Fibroblast of pulmonary artery (primary cell): ENCODE measurements at regions not wholly inside any gene's neighbourhood (a gene's known extent, or its start where the extent isn't known, plus 50 kb on each side); places are given as distances from the start of the nearest gene placed in this dataset.

Source experiments
- DNase-seq: peaks from one replicate; pipeline ENCODE4 v3.0.0-alpha.2; 2010; ENCODE audit warnings: low read depth
- H3K4me3 ChIP-seq: replicated peaks from 2 replicates; pipeline ENCODE4 v1.5.1; 2011; ENCODE audit warnings: low read depth, mild to moderate bottlenecking, control low read depth, low read length, moderate library complexity
- TF ChIP-seq, protein P1 (sequence below): IDR thresholded peaks from 2 replicates; pipeline ENCODE4 v1.5.1; 2011; ENCODE audit warnings: mild to moderate bottlenecking, control low read depth, low read length, inconsistent platforms; ENCODE audit errors: missing control alignments

DNA sequence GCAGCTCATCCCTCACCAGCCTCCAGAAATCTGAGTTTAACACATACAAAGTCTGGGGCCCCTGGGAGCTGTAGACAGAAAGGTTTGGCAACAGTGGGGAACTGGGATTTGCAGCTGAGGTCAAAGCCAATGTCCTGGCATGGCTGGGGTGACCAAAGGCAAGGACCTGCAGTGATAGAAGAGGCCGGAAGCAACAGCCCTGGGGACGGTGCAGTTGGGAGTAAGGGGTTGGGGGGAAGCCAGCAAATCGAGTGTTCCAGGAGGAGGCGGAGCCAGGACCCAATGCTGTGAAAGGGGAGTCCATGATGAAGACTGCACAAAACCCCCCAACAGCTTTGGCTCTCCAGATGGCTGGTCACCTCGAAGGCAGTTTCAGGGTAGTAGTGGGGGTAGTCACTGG lies 74.1 kb upstream of the SPATA12 start:
- TF ChIP-seq, protein P1, sequence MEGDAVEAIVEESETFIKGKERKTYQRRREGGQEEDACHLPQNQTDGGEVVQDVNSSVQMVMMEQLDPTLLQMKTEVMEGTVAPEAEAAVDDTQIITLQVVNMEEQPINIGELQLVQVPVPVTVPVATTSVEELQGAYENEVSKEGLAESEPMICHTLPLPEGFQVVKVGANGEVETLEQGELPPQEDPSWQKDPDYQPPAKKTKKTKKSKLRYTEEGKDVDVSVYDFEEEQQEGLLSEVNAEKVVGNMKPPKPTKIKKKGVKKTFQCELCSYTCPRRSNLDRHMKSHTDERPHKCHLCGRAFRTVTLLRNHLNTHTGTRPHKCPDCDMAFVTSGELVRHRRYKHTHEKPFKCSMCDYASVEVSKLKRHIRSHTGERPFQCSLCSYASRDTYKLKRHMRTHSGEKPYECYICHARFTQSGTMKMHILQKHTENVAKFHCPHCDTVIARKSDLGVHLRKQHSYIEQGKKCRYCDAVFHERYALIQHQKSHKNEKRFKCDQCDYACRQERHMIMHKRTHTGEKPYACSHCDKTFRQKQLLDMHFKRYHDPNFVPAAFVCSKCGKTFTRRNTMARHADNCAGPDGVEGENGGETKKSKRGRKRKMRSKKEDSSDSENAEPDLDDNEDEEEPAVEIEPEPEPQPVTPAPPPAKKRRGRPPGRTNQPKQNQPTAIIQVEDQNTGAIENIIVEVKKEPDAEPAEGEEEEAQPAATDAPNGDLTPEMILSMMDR: no peak

DNA sequence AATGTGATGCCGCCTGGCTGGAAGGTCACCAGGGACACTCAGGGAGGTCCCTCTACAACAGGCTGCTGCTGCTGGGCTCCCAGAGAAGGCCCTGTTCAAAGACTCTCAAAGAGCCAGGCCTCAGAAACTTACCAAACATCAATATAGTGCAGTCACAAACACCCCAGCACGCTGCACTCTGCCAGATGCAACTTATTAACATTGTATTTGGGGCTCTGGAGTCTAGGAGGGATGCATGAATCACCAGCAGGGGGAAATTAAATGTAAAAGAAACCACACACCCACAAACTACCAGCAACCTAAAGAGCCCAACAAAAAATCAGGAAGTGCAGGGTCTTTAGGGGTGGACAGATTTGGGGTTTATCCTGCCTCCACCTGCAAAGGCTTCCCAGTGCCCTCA lies 74.6 kb upstream of the SPATA12 start:
- TF ChIP-seq, protein P1: peak; percentile 17
- no peak overlapping the region for H3K4me3 ChIP-seq

More for the DNA sequence above, 74.1 kb upstream of the SPATA12 start:
- no peak overlapping the region for H3K4me3 ChIP-seq
- no peak for DNase-seq

DNA sequence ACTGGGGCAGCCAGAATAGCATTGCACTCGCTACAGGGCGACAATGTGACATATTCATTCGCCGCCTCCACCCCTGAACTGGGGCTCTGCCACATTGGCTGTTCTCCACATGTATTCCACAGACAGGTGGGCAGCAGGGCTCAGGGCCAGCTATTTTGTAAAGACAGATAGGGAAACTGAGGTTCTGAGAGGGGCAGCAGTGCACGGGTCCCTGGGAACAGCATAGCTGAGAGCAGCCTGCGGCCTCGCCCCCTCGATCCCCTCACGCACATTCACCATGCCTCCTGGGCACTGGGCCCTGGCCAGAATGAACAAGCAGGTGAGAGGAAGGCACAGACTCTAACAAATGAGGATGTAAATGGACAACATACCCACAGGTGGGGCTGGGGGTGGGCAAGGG lies 75.0 kb upstream of the SPATA12 start:
- DNase-seq: no peak
- no peak overlapping the region for H3K4me3 ChIP-seq
- TF ChIP-seq, protein P1: no peak

More for the DNA sequence above, 74.6 kb upstream of the SPATA12 start:
- DNase-seq: no peak

DNA sequence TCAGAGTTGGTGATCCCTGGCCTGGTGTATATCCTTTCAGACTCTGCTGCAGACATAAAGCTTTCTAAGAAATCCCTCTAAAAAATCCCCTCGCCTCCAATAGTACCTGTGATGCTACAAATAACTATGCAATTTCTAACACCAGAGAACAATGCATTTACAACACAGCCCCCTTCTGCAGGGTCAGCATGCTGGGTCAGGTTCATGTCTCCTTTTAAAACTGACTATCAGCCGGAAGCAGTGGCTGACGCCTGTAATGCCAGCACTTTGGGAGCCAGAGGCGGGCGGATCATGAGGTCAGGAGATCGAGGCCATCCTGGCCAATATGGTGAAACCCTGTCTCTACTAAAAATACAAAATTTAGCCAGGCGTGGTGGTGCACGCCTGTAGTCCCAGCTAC lies 77.0 kb upstream of the SPATA12 start:
- TF ChIP-seq, protein P1: no peak
- H3K4me3 ChIP-seq: no peak overlapping the region
- DNase-seq: no peak

DNA sequence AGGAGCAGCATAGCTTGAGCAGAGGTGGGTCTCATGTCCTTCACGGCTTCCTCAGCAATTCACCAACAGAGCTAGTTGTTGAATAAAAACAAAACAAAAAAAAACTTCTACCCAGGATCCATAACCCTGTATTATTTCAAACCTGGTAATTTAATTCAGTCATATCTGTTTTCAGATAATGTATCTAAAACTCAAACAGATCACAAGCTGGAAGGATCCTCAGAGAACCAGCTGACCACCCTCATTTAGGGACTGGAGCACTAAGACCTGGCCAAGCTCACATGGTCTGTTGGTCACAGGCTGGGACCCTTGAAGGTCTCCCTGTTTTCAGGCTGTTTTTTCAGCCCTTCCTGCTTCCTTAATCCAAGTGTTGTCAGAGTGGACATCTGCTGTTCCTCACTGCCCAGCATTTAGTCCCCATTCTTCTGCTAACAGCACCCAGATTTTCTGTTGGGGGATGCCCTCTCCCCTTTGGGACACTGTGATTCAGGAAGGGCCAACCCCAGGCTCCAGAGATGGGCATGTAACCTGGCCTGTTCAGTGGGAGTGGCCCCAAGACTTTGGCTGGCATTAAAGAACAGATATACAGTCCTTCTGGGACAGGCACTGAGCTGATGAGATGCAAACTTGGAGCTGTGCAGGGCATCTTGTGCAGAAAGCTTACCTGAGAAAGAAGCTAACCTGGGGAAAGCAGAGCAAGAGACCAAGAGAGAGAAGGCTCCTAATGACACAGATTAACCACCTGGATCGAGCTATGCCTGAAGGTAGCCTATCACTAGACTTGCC lies 78.8 kb upstream of the SPATA12 start:
- TF ChIP-seq, protein P1: no peak
- H3K4me3 ChIP-seq: no peak overlapping the region

DNA sequence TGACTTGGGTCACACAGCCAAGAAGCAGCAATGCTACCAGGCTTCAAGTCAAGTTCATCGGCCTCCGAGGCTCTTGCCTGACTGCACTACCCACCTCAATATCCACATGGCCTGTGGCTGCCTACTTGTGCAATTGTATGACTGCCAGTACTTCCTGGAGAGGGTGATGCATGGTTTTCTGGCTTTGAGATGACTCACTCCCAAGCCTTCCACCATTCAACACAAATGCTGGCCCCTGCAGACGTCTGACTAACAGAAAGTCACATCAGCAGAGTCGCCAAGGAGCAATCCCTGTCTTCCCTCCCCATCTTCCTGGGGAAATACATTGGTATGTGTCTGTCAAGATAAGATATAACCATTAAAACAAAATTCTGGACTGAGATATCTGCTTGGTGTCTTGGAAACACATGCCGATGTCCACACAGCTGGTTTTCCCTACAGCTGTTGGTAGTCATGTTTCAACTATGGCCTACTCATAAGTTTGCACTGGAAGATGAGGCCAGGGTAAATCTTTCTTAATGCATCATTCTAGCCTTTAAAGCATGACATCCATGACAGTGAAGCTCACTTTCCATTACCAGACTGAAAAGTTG lies 79.6 kb upstream of the SPATA12 start:
- TF ChIP-seq, protein P1: no peak
- no peak overlapping the region for H3K4me3 ChIP-seq
- peak; percentile 100 for DNase-seq

More for the DNA sequence above, 78.8 kb upstream of the SPATA12 start:
- no peak for DNase-seq
